ENCODE measurements at regions not wholly inside any gene's neighbourhood (a gene's known extent, or its start where the extent isn't known, plus 50 kb on each side); places are given as distances from the start of the nearest gene placed in this dataset.

DNA sequence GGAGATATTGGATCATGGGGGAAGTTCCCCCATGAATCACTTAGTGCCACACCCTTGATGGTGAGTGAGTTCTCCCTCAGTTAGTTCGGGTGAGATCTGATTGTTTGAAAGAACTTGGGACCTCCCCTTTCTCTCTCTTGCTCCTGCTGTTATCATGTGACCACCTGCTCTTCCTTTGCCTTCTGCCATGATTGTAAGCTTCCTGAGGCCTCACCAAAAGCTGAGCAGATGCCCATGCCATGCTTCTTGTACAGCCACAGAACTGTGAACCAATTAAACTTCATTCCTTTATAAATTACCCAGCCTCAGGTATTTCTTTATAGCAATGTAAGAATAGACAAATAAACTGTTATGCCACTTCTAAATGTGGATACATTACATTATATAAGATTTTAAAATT lies 686.7 kb upstream of the MARCKS start:
- Histone ChIP-seq H3K27me3 (ENCODE audit: insufficient read depth, low read depth, severe bottlenecking) (no peaks in the 10 kb centered on the region), H3K36me3 (no peaks in the 10 kb centered on the region), H3K4me3 (ENCODE audit: low read depth, low read length) (no peak overlapping the region), H3K9me3 (ENCODE audit: severe bottlenecking) (no peaks in the 10 kb centered on the region), H3K27ac (no peak overlapping the region)
- no peak for DNase-seq
- TF ChIP-seq, protein P1, sequence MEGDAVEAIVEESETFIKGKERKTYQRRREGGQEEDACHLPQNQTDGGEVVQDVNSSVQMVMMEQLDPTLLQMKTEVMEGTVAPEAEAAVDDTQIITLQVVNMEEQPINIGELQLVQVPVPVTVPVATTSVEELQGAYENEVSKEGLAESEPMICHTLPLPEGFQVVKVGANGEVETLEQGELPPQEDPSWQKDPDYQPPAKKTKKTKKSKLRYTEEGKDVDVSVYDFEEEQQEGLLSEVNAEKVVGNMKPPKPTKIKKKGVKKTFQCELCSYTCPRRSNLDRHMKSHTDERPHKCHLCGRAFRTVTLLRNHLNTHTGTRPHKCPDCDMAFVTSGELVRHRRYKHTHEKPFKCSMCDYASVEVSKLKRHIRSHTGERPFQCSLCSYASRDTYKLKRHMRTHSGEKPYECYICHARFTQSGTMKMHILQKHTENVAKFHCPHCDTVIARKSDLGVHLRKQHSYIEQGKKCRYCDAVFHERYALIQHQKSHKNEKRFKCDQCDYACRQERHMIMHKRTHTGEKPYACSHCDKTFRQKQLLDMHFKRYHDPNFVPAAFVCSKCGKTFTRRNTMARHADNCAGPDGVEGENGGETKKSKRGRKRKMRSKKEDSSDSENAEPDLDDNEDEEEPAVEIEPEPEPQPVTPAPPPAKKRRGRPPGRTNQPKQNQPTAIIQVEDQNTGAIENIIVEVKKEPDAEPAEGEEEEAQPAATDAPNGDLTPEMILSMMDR (IDR thresholded peaks at IDR 0.05; ENCODE audit: low read depth, low read length) = no peak

- Histone ChIP-seq H3K4me3 (ENCODE audit: low read depth, low read length) (no peak overlapping the region), H3K27me3 (ENCODE audit: insufficient read depth, low read depth, severe bottlenecking) (no peaks in the 10 kb centered on the region), H3K27ac (no peak overlapping the region), H3K9me3 (ENCODE audit: severe bottlenecking) (no peaks in the 10 kb centered on the region), H3K36me3 (no peaks in the 10 kb centered on the region)
- no peak for DNase-seq
- TF ChIP-seq, protein P1 (IDR thresholded peaks at IDR 0.05; ENCODE audit: low read depth, low read length) = no peak
Measured at GRCh38 chr6:113171882-113172281, 685.3 kb upstream of the MARCKS start.

- Histone ChIP-seq H3K9me3 (ENCODE audit: severe bottlenecking) (no peaks in the 10 kb centered on the region), H3K27me3 (ENCODE audit: insufficient read depth, low read depth, severe bottlenecking) (no peaks in the 10 kb centered on the region), H3K36me3 (no peaks in the 10 kb centered on the region), H3K27ac (no peak overlapping the region), H3K4me3 (ENCODE audit: low read depth, low read length) (no peak overlapping the region)
- TF ChIP-seq, protein P1 (IDR thresholded peaks at IDR 0.05; ENCODE audit: low read depth, low read length) = no peak
- no peak for DNase-seq
Measured at GRCh38 chr6:113172531-113172966, 684.6 kb upstream of the MARCKS start.

DNA sequence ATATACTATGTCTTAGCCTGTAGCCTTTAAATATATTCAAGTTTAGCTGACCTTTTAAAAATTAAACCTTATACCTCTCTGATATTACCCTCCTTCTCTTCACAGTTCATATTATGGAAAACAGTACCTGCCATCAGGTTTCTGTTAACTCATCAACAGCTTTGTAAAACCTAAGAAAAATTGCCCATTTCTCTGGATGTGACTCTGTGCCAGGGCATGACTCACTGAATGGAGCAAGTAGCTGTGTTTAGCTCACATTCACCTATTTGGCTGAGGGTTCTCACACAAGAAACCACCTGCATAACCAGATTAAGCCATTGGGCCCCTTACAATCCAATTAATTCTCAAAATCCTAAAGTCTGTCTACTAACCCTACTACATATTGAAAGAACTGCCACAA lies 678.8 kb upstream of the MARCKS start:
- Histone ChIP-seq H3K4me3 (ENCODE audit: low read depth, low read length) (no peak overlapping the region), H3K36me3 (no peaks in the 10 kb centered on the region), H3K27me3 (ENCODE audit: insufficient read depth, low read depth, severe bottlenecking) (no peaks in the 10 kb centered on the region), H3K27ac (no peak overlapping the region), H3K9me3 (ENCODE audit: severe bottlenecking) (no peaks in the 10 kb centered on the region)
- DNase-seq = no peak
- TF ChIP-seq, protein P1 (IDR thresholded peaks at IDR 0.05; ENCODE audit: low read depth, low read length) = no peak

- no peaks in the 10 kb centered on the region for H3K27me3 ChIP-seq (ENCODE audit: insufficient read depth, low read depth, severe bottlenecking)
- H3K4me3 ChIP-seq (ENCODE audit: low read depth, low read length) = no peak overlapping the region
- no peaks in the 10 kb centered on the region for H3K36me3 ChIP-seq
- no peak for DNase-seq
- H3K9me3 ChIP-seq (ENCODE audit: severe bottlenecking) = no peaks in the 10 kb centered on the region
- H3K27ac ChIP-seq = no peak overlapping the region
- TF ChIP-seq, protein P1 (IDR thresholded peaks at IDR 0.05; ENCODE audit: low read depth, low read length) = no peak
Measured at GRCh38 chr6:113181164-113181563, 676.0 kb upstream of the MARCKS start.

GRCh38 chr6:113182370-113183141 lies 674.6 kb upstream of the MARCKS start:
- TF ChIP-seq, protein P1 (IDR thresholded peaks at IDR 0.05; ENCODE audit: low read depth, low read length) = no peak
- no peak for DNase-seq
- Histone ChIP-seq H3K36me3 (no peaks in the 10 kb centered on the region), H3K27ac (no peak overlapping the region), H3K27me3 (ENCODE audit: insufficient read depth, low read depth, severe bottlenecking) (no peaks in the 10 kb centered on the region), H3K9me3 (ENCODE audit: severe bottlenecking) (no peaks in the 10 kb centered on the region), H3K4me3 (ENCODE audit: low read depth, low read length) (no peak overlapping the region)

Data from WERI-Rb-1 (cell line).